GM06990 (cell line): ENCODE measurements at regions not wholly inside any gene's neighbourhood (a gene's known extent, or its start where the extent isn't known, plus 50 kb on each side); places are given as distances from the start of the nearest gene placed in this dataset.

ENCODE experiments used
- DNase-seq: peaks from one replicate; pipeline ENCODE4 v3.0.0-alpha.2; 2011; ENCODE audit not compliant: insufficient read length; ENCODE audit errors: extremely low read depth
- H3K27me3 ChIP-seq: replicated peaks from 2 replicates; pipeline ENCODE4 v1.6.0; 2011; ENCODE audit warnings: low read length; ENCODE audit not compliant: control insufficient read depth, insufficient read depth
- H3K36me3 ChIP-seq: 2 replicates; pipeline ENCODE4 v1.5.1; 2011; ENCODE audit warnings: low read length; ENCODE audit not compliant: control insufficient read depth, insufficient read depth
- H3K4me3 ChIP-seq: replicated peaks from 2 replicates; pipeline ENCODE4 v1.5.1; 2011; ENCODE audit warnings: low read depth, mild to moderate bottlenecking, control low read depth, low read length
- CTCF ChIP-seq: IDR thresholded peaks from 2 replicates; pipeline ENCODE4 v1.5.1; 2011; ENCODE audit warnings: low read length, control low read depth, mild to moderate bottlenecking, inconsistent platforms; ENCODE audit not compliant: insufficient read depth, poor library complexity, severe bottlenecking

GRCh38 chr11:109765709-109766311 lies 327.4 kb upstream of the ZC3H12C start:
- DNase-seq: no peak
- TF ChIP-seq CTCF: no peak
- H3K4me3 ChIP-seq: no peak overlapping the region
- no peaks in the 10 kb centered on the region for H3K27me3 ChIP-seq
- H3K36me3 ChIP-seq: no peaks in the 10 kb centered on the region

GRCh38 chr11:109769858-109770257 lies 323.3 kb upstream of the ZC3H12C start:
- H3K27me3 ChIP-seq: peaks cover 2% of the 10 kb centered on the region; the same call in 1 of the 2 replicates
- H3K4me3 ChIP-seq: no peak overlapping the region
- no peak for DNase-seq
- no peak for TF ChIP-seq CTCF
- H3K36me3 ChIP-seq: no peaks in the 10 kb centered on the region

GRCh38 chr11:109770323-109770722 lies 322.9 kb upstream of the ZC3H12C start:
- no peak for TF ChIP-seq CTCF
- Histone ChIP-seq H3K4me3 (no peak overlapping the region), H3K36me3 (no peaks in the 10 kb centered on the region), H3K27me3 (peaks cover 2% of the 10 kb centered on the region; the same call in 1 of the 2 replicates)
- DNase-seq: no peak

GRCh38 chr11:109772892-109773291 lies 320.3 kb upstream of the ZC3H12C start:
- H3K27me3 ChIP-seq: peaks cover 2% of the 10 kb centered on the region; the same call in 1 of the 2 replicates

GRCh38 chr11:109775686-109776085 lies 317.5 kb upstream of the ZC3H12C start:
- no peak for TF ChIP-seq CTCF
- DNase-seq: no peak
- H3K27me3 ChIP-seq: peaks cover 2% of the 10 kb centered on the region; the same call in 1 of the 2 replicates
- no peak overlapping the region for H3K4me3 ChIP-seq
- no peaks in the 10 kb centered on the region for H3K36me3 ChIP-seq

More at GRCh38 chr11:109772892-109773291, 320.3 kb upstream of the ZC3H12C start:
- no peak for DNase-seq
- Histone ChIP-seq H3K36me3 (no peaks in the 10 kb centered on the region), H3K4me3 (no peak overlapping the region)
- TF ChIP-seq CTCF: no peak

- Histone ChIP-seq H3K27me3 (no peaks in the 10 kb centered on the region), H3K36me3 (no peaks in the 10 kb centered on the region), H3K4me3 (no peak overlapping the region)
- no peak for DNase-seq
- no peak for TF ChIP-seq CTCF
Observed at GRCh38 chr11:109783014-109783413, 310.2 kb upstream of the ZC3H12C start.
